ENCODE measurements at regions not wholly inside any gene's neighbourhood (a gene's known extent, or its start where the extent isn't known, plus 50 kb on each side); places are given as distances from the start of the nearest gene placed in this dataset.

DNA sequence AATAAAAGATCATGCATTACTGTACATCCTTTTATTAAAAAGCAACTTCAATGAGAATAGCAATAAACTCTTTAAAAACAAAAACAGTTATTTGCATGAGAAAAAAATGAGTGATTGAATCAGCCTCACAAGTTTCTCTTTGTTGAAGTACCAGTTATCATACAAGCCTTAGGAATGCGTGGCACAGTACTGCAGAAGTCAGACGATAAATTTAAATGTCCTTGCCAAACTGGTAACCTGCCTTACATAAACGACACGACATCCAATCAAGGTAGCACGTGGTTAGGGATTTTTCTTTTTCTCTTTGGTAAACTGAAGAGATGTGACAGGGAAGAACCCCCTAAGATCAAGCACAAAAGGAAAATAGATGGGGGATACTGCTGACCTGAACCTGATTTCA is 251.0 kb downstream of the KLF12 start:
- TF ChIP-seq YY1 (IDR thresholded peaks at IDR 0.05; ENCODE audit: insufficient read depth, insufficient read length): no peak
- no peak for TF ChIP-seq SUZ12 (IDR thresholded peaks at IDR 0.05; ENCODE audit: extremely low read depth, insufficient read depth, insufficient read length)
